ENCODE measurements at regions not wholly inside any gene's neighbourhood (a gene's known extent, or its start where the extent isn't known, plus 50 kb on each side); places are given as distances from the start of the nearest gene placed in this dataset.

DNA sequence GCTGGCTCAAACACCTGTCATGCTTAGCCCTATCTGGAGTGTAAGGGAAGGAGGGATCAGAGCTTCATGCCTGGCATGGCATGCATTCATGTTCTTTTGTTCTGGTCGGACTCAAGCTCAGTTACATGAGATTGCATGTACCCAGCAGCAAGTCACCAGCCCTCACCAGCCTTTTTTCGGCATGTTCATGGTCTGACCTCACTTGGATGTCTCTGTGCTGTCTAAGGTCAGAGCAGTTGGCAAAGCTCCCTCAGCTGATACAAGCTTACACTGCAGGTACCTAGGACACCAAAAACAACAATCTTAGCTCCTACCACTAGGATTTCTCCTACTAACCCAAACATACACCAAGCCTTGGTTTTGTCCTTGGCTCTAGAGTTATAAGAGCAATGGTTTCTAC lies 152.6 kb downstream of the BARX2 start:
- TF ChIP-seq, protein P1, sequence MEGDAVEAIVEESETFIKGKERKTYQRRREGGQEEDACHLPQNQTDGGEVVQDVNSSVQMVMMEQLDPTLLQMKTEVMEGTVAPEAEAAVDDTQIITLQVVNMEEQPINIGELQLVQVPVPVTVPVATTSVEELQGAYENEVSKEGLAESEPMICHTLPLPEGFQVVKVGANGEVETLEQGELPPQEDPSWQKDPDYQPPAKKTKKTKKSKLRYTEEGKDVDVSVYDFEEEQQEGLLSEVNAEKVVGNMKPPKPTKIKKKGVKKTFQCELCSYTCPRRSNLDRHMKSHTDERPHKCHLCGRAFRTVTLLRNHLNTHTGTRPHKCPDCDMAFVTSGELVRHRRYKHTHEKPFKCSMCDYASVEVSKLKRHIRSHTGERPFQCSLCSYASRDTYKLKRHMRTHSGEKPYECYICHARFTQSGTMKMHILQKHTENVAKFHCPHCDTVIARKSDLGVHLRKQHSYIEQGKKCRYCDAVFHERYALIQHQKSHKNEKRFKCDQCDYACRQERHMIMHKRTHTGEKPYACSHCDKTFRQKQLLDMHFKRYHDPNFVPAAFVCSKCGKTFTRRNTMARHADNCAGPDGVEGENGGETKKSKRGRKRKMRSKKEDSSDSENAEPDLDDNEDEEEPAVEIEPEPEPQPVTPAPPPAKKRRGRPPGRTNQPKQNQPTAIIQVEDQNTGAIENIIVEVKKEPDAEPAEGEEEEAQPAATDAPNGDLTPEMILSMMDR (IDR thresholded peaks at IDR 0.05): no peak
- no peak for TF ChIP-seq POLR2A (IDR thresholded peaks at IDR 0.05)
